GM21526 (cell line): ENCODE measurements at regions not wholly inside any gene's neighbourhood (a gene's known extent, or its start where the extent isn't known, plus 50 kb on each side); places are given as distances from the start of the nearest gene placed in this dataset.
"Not testable (repeated sequence)": the region's sequence is repeated elsewhere in the genome, so short reads cannot be mapped to it uniquely, and the experiment has no call there.

ENCODE experiments used
- ATAC-seq: cut with Tn5 transposase; IDR thresholded peaks from one replicate; pipeline ENCODE4 v1.9.1; 2021; ENCODE audit warnings: moderate library complexity; ENCODE audit not compliant: unreplicated experiment, low FRiP score

- ATAC-seq = no peak
Observed at GRCh38 chr3:177249203-177249602, 51.9 kb upstream of the TBL1XR1 start.

- ATAC-seq = no peak
Observed at GRCh38 chr3:177250151-177250550, 52.9 kb upstream of the TBL1XR1 start.

GRCh38 chr3:177251755-177252154 lies 54.5 kb upstream of the TBL1XR1 start:
- no peak for ATAC-seq

GRCh38 chr3:177257006-177257405 lies 59.7 kb upstream of the TBL1XR1 start:
- no peak for ATAC-seq

- no peak for ATAC-seq
Observed at GRCh38 chr3:177257625-177258024, 60.3 kb upstream of the TBL1XR1 start.

- ATAC-seq = no peak
Observed at GRCh38 chr3:177262396-177262795, 65.1 kb upstream of the TBL1XR1 start.

- no peak for ATAC-seq
Observed at GRCh38 chr3:177263615-177264368, 66.5 kb upstream of the TBL1XR1 start.

GRCh38 chr3:177271811-177272501 lies 74.7 kb upstream of the TBL1XR1 start:
- not testable (repeated sequence) for ATAC-seq

GRCh38 chr3:177278016-177278415 lies 80.7 kb upstream of the TBL1XR1 start:
- no peak for ATAC-seq

- no peak for ATAC-seq
Observed at GRCh38 chr3:177279118-177279815, 82.0 kb upstream of the TBL1XR1 start.

GRCh38 chr3:177281292-177282118 lies 84.2 kb upstream of the TBL1XR1 start:
- no peak for ATAC-seq

- no peak for ATAC-seq
Observed at GRCh38 chr3:177282119-177282655, 84.9 kb upstream of the TBL1XR1 start.

- no peak for ATAC-seq
Observed at GRCh38 chr3:177283983-177284382, 86.7 kb upstream of the TBL1XR1 start.

GRCh38 chr3:177284383-177284881 lies 87.2 kb upstream of the TBL1XR1 start:
- no peak for ATAC-seq

GRCh38 chr3:177286034-177286433 lies 88.8 kb upstream of the TBL1XR1 start:
- ATAC-seq = no peak

GRCh38 chr3:177287231-177287630 lies 89.9 kb upstream of the TBL1XR1 start:
- no peak for ATAC-seq

GRCh38 chr3:177290633-177291032 lies 93.4 kb upstream of the TBL1XR1 start:
- ATAC-seq = no peak

- no peak for ATAC-seq
Observed at GRCh38 chr3:177294221-177294620, 96.9 kb upstream of the TBL1XR1 start.

- no peak for ATAC-seq
Observed at GRCh38 chr3:177295116-177295515, 97.8 kb upstream of the TBL1XR1 start.

- ATAC-seq = no peak
Observed at GRCh38 chr3:177299250-177299649, 102.0 kb upstream of the TBL1XR1 start.
